Fibroblast of skin of abdomen (primary cell): ENCODE measurements at regions not wholly inside any gene's neighbourhood (a gene's known extent, or its start where the extent isn't known, plus 50 kb on each side); places are given as distances from the start of the nearest gene placed in this dataset.

Experiments used
- DNase-seq: peaks from one replicate; pipeline ENCODE4 v3.0.0-alpha.2; 2013

- DNase-seq, result no peak
Measured at GRCh38 chr22:27327497-27327896, 474.1 kb downstream of the MN1 start.

GRCh38 chr22:27327981-27328721 lies 473.4 kb downstream of the MN1 start:
- DNase-seq, result no peak

- DNase-seq, result peak; percentile 25
Measured at GRCh38 chr22:27329131-27329850, 472.3 kb downstream of the MN1 start.

GRCh38 chr22:27329966-27330645 lies 471.4 kb downstream of the MN1 start:
- DNase-seq, result no peak

- DNase-seq, result peak; percentile 64
Measured at GRCh38 chr22:27331526-27332281, 469.9 kb downstream of the MN1 start.

GRCh38 chr22:27335102-27335660 lies 466.4 kb downstream of the MN1 start:
- no peak for DNase-seq

- peak; percentile 95 for DNase-seq
Measured at GRCh38 chr22:27336151-27337090, 465.1 kb downstream of the MN1 start.

- no peak for DNase-seq
Measured at GRCh38 chr22:27337676-27338075, 463.9 kb downstream of the MN1 start.

GRCh38 chr22:27340047-27340446 lies 461.5 kb downstream of the MN1 start:
- DNase-seq, result no peak

- no peak for DNase-seq
Measured at GRCh38 chr22:27344546-27344945, 457.0 kb downstream of the MN1 start.

- DNase-seq, result no peak
Measured at GRCh38 chr22:27345691-27346090, 455.9 kb downstream of the MN1 start.

- no peak for DNase-seq
Measured at GRCh38 chr22:27347951-27348350, 453.6 kb downstream of the MN1 start.

- DNase-seq, result peak; percentile 25
Measured at GRCh38 chr22:27348634-27349033, 452.9 kb downstream of the MN1 start.

GRCh38 chr22:27349456-27349855 lies 452.1 kb downstream of the MN1 start:
- peak; percentile 74 for DNase-seq

- DNase-seq, result no peak
Measured at GRCh38 chr22:27350306-27350705, 451.2 kb downstream of the MN1 start.

GRCh38 chr22:27352426-27352825 lies 449.1 kb downstream of the MN1 start:
- DNase-seq, result no peak

- no peak for DNase-seq
Measured at GRCh38 chr22:27358096-27358870, 443.3 kb downstream of the MN1 start.

- DNase-seq, result no peak
Measured at GRCh38 chr22:27370269-27370668, 431.3 kb downstream of the MN1 start.

GRCh38 chr22:27370987-27371386 lies 430.6 kb downstream of the MN1 start:
- DNase-seq, result no peak

GRCh38 chr22:27372364-27372763 lies 429.2 kb downstream of the MN1 start:
- DNase-seq, result no peak
